Ovary (tissue), 3 donors: ENCODE measurements at regions not wholly inside any gene's neighbourhood (a gene's known extent, or its start where the extent isn't known, plus 50 kb on each side); places are given as distances from the start of the nearest gene placed in this dataset.

Source experiments
- EP300 ChIP-seq: sonication (generic); formaldehyde crosslinking; IDR thresholded peaks from one replicate; pipeline ENCODE4 v1.6.1; 2017; ENCODE audit warnings: antibody characterized with exemption
- TF ChIP-seq, protein P1 (sequence below), 3 donors: fragments of 450-650 bp in 2 of 3; fragments of 200-600 bp in 1 of 3; IDR thresholded peaks; one replicate each; pipeline versions ENCODE4 v1.5.1 to v1.8.0; 2016 to 2022; ENCODE audit warnings: antibody characterized with exemption in 3 of 3, mild to moderate bottlenecking in 1 of 3
- donor health status: DM: no; HTN: no; CAD: no.

- no peak for TF ChIP-seq EP300
- TF ChIP-seq, protein P1, sequence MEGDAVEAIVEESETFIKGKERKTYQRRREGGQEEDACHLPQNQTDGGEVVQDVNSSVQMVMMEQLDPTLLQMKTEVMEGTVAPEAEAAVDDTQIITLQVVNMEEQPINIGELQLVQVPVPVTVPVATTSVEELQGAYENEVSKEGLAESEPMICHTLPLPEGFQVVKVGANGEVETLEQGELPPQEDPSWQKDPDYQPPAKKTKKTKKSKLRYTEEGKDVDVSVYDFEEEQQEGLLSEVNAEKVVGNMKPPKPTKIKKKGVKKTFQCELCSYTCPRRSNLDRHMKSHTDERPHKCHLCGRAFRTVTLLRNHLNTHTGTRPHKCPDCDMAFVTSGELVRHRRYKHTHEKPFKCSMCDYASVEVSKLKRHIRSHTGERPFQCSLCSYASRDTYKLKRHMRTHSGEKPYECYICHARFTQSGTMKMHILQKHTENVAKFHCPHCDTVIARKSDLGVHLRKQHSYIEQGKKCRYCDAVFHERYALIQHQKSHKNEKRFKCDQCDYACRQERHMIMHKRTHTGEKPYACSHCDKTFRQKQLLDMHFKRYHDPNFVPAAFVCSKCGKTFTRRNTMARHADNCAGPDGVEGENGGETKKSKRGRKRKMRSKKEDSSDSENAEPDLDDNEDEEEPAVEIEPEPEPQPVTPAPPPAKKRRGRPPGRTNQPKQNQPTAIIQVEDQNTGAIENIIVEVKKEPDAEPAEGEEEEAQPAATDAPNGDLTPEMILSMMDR (IDR thresholded peaks at IDR 0.05), result no peak
Observed at GRCh38 chr5:167030500-167031120, 1260.8 kb upstream of the WWC1 start.
